MM.1S (cell line): ENCODE measurements at regions not wholly inside any gene's neighbourhood (a gene's known extent, or its start where the extent isn't known, plus 50 kb on each side); places are given as distances from the start of the nearest gene placed in this dataset.

Experiments used
- EZH2 ChIP-seq: fragments of 300-600 bp; sonication (generic); optimal IDR thresholded peaks from 2 replicates; pipeline ENCODE3; 2017; ENCODE audit warnings: low read depth, mild to moderate bottlenecking, antibody characterized with exemption, low read length, mixed read lengths
- EZH2phosphoT487 ChIP-seq: fragments of 300-600 bp; sonication (generic); IDR thresholded peaks from 2 replicates; pipeline ENCODE4 v1.6.1; 2018; ENCODE audit warnings: antibody characterized with exemption, low read length
- TF ChIP-seq, protein P1 (sequence below): fragments of 300-600 bp; sonication (generic); IDR thresholded peaks from 2 replicates; pipeline ENCODE4 v1.5.1; 2016; ENCODE audit warnings: antibody characterized with exemption, low read length, mixed read lengths

GRCh38 chr3:3628676-3629328, 170.4 kb upstream of the LRRN1 start:
- TF ChIP-seq, protein P1, sequence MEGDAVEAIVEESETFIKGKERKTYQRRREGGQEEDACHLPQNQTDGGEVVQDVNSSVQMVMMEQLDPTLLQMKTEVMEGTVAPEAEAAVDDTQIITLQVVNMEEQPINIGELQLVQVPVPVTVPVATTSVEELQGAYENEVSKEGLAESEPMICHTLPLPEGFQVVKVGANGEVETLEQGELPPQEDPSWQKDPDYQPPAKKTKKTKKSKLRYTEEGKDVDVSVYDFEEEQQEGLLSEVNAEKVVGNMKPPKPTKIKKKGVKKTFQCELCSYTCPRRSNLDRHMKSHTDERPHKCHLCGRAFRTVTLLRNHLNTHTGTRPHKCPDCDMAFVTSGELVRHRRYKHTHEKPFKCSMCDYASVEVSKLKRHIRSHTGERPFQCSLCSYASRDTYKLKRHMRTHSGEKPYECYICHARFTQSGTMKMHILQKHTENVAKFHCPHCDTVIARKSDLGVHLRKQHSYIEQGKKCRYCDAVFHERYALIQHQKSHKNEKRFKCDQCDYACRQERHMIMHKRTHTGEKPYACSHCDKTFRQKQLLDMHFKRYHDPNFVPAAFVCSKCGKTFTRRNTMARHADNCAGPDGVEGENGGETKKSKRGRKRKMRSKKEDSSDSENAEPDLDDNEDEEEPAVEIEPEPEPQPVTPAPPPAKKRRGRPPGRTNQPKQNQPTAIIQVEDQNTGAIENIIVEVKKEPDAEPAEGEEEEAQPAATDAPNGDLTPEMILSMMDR, result no peak
- TF ChIP-seq EZH2, result no peak
- TF ChIP-seq EZH2phosphoT487, result no peak
